ENCODE measurements at regions not wholly inside any gene's neighbourhood (a gene's known extent, or its start where the extent isn't known, plus 50 kb on each side); places are given as distances from the start of the nearest gene placed in this dataset.

- TF ChIP-seq POLR2A (IDR thresholded peaks at IDR 0.05; ENCODE audit: low read depth, low read length) = no peak
- no peak for TF ChIP-seq CTCF (IDR thresholded peaks at IDR 0.05; ENCODE audit: extremely low read depth in 1 of 2, insufficient read depth in 1 of 2, low read depth in 1 of 2, low read length in 2 of 2)
- no peak for TF ChIP-seq JUN (IDR thresholded peaks at IDR 0.05; ENCODE audit: borderline replicate concordance, insufficient read depth, insufficient read length, low read depth)
Measured at GRCh38 chr4:119823045-119823444, 194.4 kb upstream of the PDE5A start.
